ENCODE measurements at regions not wholly inside any gene's neighbourhood (a gene's known extent, or its start where the extent isn't known, plus 50 kb on each side); places are given as distances from the start of the nearest gene placed in this dataset.
A peak's percentile ranks its signal among the peaks of the same experiment; 100 is the strongest.

- Mint-ChIP-seq H3K27ac (ENCODE audit: unreplicated experiment) (no peak overlapping the region), H3K27me3 (ENCODE audit: low read depth, unreplicated experiment) (no peaks in the 10 kb centered on the region), H3K4me1 (ENCODE audit: low read depth, unreplicated experiment) (peaks cover 17% of the 10 kb centered on the region), H3K36me3 (ENCODE audit: low read depth, unreplicated experiment) (no peaks in the 10 kb centered on the region), H3K9me3 (ENCODE audit: unreplicated experiment) (peaks cover 2% of the 10 kb centered on the region), H3K4me3 (ENCODE audit: unreplicated experiment) (no peak overlapping the region)
- no peaks in the 10 kb centered on the region for H3K36me3 ChIP-seq (ENCODE audit: insufficient read depth, low read length)
- no peaks in the 10 kb centered on the region for H3K9me3 ChIP-seq (ENCODE audit: insufficient read depth, low read depth, low read length)
- H3K27me3 ChIP-seq (ENCODE audit: insufficient read depth, low read length) = no peaks in the 10 kb centered on the region
- no peaks in the 10 kb centered on the region for H4K20me1 ChIP-seq (ENCODE audit: insufficient read depth, low read length)
- peaks cover 5% of the 10 kb centered on the region for H3K4me1 ChIP-seq (ENCODE audit: insufficient read depth, low read length)
- H3K79me2 ChIP-seq (ENCODE audit: insufficient read depth, low read length) = no peaks in the 10 kb centered on the region
- no peak overlapping the region for H3K27ac ChIP-seq (ENCODE audit: low read depth, low read length)
- no peak overlapping the region for H3K9ac ChIP-seq (ENCODE audit: low read length)
- FAIRE-seq = no peak
- TF ChIP-seq, protein P1, sequence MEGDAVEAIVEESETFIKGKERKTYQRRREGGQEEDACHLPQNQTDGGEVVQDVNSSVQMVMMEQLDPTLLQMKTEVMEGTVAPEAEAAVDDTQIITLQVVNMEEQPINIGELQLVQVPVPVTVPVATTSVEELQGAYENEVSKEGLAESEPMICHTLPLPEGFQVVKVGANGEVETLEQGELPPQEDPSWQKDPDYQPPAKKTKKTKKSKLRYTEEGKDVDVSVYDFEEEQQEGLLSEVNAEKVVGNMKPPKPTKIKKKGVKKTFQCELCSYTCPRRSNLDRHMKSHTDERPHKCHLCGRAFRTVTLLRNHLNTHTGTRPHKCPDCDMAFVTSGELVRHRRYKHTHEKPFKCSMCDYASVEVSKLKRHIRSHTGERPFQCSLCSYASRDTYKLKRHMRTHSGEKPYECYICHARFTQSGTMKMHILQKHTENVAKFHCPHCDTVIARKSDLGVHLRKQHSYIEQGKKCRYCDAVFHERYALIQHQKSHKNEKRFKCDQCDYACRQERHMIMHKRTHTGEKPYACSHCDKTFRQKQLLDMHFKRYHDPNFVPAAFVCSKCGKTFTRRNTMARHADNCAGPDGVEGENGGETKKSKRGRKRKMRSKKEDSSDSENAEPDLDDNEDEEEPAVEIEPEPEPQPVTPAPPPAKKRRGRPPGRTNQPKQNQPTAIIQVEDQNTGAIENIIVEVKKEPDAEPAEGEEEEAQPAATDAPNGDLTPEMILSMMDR (IDR thresholded peaks at IDR 0.05; ENCODE audit: insufficient read depth, low read depth, low read length) = no peak
- no peak for TF ChIP-seq EZH2 (IDR thresholded peaks at IDR 0.05; ENCODE audit: insufficient read depth, low read length)
- no peak for DNase-seq (ENCODE audit: low read depth)
- H3K4me2 ChIP-seq (ENCODE audit: low read length) = no peak overlapping the region
- H3K4me3 ChIP-seq (ENCODE audit: insufficient read depth, low read depth, low read length) = no peak overlapping the region
- H2AFZ ChIP-seq (ENCODE audit: low read depth, low read length) = no peak overlapping the region
These were observed 241.5 kb upstream of the NRIP1 start for GRCh38 chr21:15306271-15306670.

- H3K27me3 Mint-ChIP-seq (ENCODE audit: low read depth, unreplicated experiment) = no peaks in the 10 kb centered on the region
- H3K4me1 Mint-ChIP-seq (ENCODE audit: low read depth, unreplicated experiment) = peaks cover 3% of the 10 kb centered on the region
- Histone ChIP-seq H3K4me1 (ENCODE audit: insufficient read depth, low read length) (no peaks in the 10 kb centered on the region), H4K20me1 (ENCODE audit: insufficient read depth, low read length) (no peaks in the 10 kb centered on the region), H2AFZ (ENCODE audit: low read depth, low read length) (no peak overlapping the region), H3K27ac (ENCODE audit: low read depth, low read length) (no peak overlapping the region), H3K9ac (ENCODE audit: low read length) (no peak overlapping the region), H3K4me3 (ENCODE audit: insufficient read depth, low read depth, low read length) (no peak overlapping the region), H3K9me3 (ENCODE audit: insufficient read depth, low read depth, low read length) (no peaks in the 10 kb centered on the region), H3K4me2 (ENCODE audit: low read length) (no peak overlapping the region), H3K27me3 (ENCODE audit: insufficient read depth, low read length) (no peaks in the 10 kb centered on the region), H3K36me3 (ENCODE audit: insufficient read depth, low read length) (no peaks in the 10 kb centered on the region), H3K79me2 (ENCODE audit: insufficient read depth, low read length) (no peaks in the 10 kb centered on the region)
- DNase-seq (ENCODE audit: low read depth) (no peak), FAIRE-seq (no peak)
- no peak overlapping the region for H3K27ac Mint-ChIP-seq (ENCODE audit: unreplicated experiment)
- no peaks in the 10 kb centered on the region for H3K9me3 Mint-ChIP-seq (ENCODE audit: unreplicated experiment)
- H3K4me3 Mint-ChIP-seq (ENCODE audit: unreplicated experiment) = no peak overlapping the region
- TF ChIP-seq, protein P1 (IDR thresholded peaks at IDR 0.05; ENCODE audit: insufficient read depth, low read depth, low read length) = no peak
- no peak for TF ChIP-seq EZH2 (IDR thresholded peaks at IDR 0.05; ENCODE audit: insufficient read depth, low read length)
- H3K36me3 Mint-ChIP-seq (ENCODE audit: low read depth, unreplicated experiment) = no peaks in the 10 kb centered on the region
These were observed 243.5 kb upstream of the NRIP1 start for GRCh38 chr21:15308333-15308732.

DNA sequence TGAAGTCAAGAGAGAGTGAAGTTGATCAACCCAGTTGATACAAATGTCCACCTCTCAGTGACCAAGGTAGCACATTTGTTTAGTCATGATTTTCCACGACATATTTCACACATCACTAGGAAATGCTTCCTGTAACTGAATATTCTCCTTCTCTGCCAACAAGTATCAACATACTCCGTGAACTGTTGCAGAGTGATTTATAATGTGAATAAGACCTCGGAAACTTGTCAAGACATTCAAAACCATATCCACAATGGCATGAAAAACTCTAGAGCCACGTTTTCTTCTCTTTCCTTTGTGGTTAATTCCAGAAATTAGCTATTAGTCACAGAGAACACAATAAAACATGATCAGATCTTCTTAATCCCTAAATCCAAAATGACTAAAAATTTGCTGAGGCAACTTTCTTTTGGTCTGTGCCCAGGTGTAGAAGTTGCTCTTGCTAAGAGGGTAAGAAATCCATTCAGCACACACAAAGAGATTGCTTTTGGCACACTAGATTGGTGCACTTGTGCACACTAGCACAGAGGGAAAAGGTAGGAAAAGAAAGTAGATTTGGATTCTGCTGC lies 244.3 kb upstream of the NRIP1 start:
- no peak overlapping the region for H3K4me3 ChIP-seq (ENCODE audit: insufficient read depth, low read depth, low read length)
- H3K36me3 ChIP-seq (ENCODE audit: insufficient read depth, low read length) = no peaks in the 10 kb centered on the region
- H3K27ac ChIP-seq (ENCODE audit: low read depth, low read length) = no peak overlapping the region
- no peaks in the 10 kb centered on the region for H3K27me3 ChIP-seq (ENCODE audit: insufficient read depth, low read length)
- no peaks in the 10 kb centered on the region for H3K79me2 ChIP-seq (ENCODE audit: insufficient read depth, low read length)
- H2AFZ ChIP-seq (ENCODE audit: low read depth, low read length) = no peak overlapping the region
- no peaks in the 10 kb centered on the region for H3K9me3 ChIP-seq (ENCODE audit: insufficient read depth, low read depth, low read length)
- H3K27me3 Mint-ChIP-seq (ENCODE audit: low read depth, unreplicated experiment) = no peaks in the 10 kb centered on the region
- no peak overlapping the region for H3K4me3 Mint-ChIP-seq (ENCODE audit: unreplicated experiment)
- H3K9me3 Mint-ChIP-seq (ENCODE audit: unreplicated experiment) = no peaks in the 10 kb centered on the region
- H3K36me3 Mint-ChIP-seq (ENCODE audit: low read depth, unreplicated experiment) = no peaks in the 10 kb centered on the region
- H3K4me2 ChIP-seq (ENCODE audit: low read length) = no peak overlapping the region
- TF ChIP-seq, protein P1 (IDR thresholded peaks at IDR 0.05; ENCODE audit: insufficient read depth, low read depth, low read length) = no peak
- no peak for TF ChIP-seq EZH2 (IDR thresholded peaks at IDR 0.05; ENCODE audit: insufficient read depth, low read length)
- DNase-seq (ENCODE audit: low read depth) (peak; percentile 60), FAIRE-seq (no peak)
- peaks cover 2% of the 10 kb centered on the region for H3K4me1 Mint-ChIP-seq (ENCODE audit: low read depth, unreplicated experiment)
- H3K9ac ChIP-seq (ENCODE audit: low read length) = no peak overlapping the region
- H4K20me1 ChIP-seq (ENCODE audit: insufficient read depth, low read length) = no peaks in the 10 kb centered on the region
- H3K27ac Mint-ChIP-seq (ENCODE audit: unreplicated experiment) = no peak overlapping the region
- no peaks in the 10 kb centered on the region for H3K4me1 ChIP-seq (ENCODE audit: insufficient read depth, low read length)

All from astrocyte (in vitro differentiated cells and primary cell).